SW 1271 (cell line): ENCODE measurements at regions not wholly inside any gene's neighbourhood (a gene's known extent, or its start where the extent isn't known, plus 50 kb on each side); places are given as distances from the start of the nearest gene placed in this dataset.
A peak's percentile ranks its signal among the peaks of the same experiment; 100 is the strongest.

ENCODE experiments used
- DNase-seq, 2 experiments: peaks; one replicate each; lab custom pipeline; 2025; lab: John Stamatoyannopoulos, UW

DNA sequence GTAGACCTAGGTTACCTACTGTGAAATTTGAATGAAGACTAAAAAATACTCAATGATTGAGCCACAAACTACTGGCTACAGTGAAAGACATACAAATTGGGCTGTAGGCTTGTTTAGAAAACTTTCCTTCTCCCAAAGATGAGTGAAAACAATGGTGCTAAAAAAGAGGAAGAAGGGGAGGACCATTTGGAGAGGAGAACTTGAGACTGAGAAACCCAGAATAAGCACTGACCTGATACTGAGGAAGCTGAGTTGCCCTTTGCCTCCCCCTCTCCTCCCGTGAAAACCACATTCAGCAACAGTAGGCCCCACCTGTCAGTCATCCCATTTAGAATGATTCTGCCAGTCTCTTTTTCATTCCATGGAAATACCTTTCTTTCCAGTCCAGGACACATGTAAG is 484.0 kb upstream of the TGFBR2 start:
- DNase-seq: no peak

GRCh38 chr3:30123224-30123623 is 483.2 kb upstream of the TGFBR2 start:
- DNase-seq: no peak

- DNase-seq: no peak
Measured at GRCh38 chr3:30123755-30124154, 482.6 kb upstream of the TGFBR2 start.

GRCh38 chr3:30124435-30125370 is 481.7 kb upstream of the TGFBR2 start:
- DNase-seq: no peak

GRCh38 chr3:30129765-30130164 is 476.6 kb upstream of the TGFBR2 start:
- no peak for DNase-seq

DNA sequence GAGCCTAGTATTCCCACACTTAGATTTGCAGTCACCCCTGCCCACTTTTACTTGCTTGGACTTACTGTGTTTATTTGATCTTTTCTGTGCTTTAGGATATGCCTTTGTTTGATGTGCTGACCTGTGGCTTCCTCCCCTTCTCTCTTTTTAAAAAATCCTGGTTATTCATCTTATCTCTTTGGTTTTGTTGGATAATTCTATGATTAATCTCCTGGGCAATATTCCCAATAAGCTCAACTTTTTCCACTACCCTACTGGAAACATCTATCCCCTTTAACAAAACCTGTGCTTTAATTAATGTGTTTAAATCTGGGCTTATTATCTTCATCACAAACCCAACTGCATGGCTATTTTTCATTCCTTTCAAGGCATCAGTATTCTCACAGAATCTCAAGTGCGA is 476.0 kb upstream of the TGFBR2 start:
- DNase-seq: no peak

DNA sequence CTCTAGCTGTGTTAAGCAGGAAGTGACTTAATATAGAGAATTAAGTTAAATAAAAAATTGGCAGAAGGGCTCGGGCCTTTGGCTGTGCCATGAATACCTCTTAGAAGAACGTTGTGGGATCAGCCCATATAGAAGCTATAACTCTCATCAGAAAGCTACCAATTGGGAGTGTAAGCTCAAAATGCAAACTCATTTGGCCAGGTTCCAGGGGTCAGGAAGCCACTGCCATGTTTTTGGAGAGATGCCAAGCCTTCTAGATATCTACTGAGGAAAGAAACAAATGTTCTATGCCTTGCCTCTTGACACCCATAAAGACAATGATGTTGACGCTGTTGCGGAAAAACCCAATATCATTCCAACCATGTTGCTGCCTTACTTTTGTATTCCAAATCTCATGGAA is 475.2 kb upstream of the TGFBR2 start:
- no peak for DNase-seq

- peak in 1 of 2 experiments; percentile 26 for DNase-seq
Measured at GRCh38 chr3:30135190-30135589, 471.2 kb upstream of the TGFBR2 start.

DNA sequence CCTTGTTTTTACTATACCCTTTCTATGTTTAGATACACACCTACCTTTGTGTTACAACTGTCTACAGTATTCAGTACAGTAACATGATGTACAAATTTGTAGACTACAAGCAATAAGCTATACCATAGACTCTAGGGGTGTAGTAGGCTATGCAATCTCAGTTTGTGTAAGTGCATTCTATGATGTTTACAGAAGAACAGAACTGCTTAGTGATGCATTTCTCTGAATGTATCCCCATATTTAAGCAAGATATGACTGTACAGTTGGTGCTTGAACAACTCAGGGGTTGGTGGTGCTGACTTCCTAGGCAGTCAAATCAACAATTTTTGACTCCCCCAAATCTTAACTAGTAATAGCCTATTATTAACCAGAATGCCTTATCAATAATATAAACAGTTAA is 467.1 kb upstream of the TGFBR2 start:
- no peak for DNase-seq

GRCh38 chr3:30140356-30141075 is 465.9 kb upstream of the TGFBR2 start:
- DNase-seq: no peak

DNA sequence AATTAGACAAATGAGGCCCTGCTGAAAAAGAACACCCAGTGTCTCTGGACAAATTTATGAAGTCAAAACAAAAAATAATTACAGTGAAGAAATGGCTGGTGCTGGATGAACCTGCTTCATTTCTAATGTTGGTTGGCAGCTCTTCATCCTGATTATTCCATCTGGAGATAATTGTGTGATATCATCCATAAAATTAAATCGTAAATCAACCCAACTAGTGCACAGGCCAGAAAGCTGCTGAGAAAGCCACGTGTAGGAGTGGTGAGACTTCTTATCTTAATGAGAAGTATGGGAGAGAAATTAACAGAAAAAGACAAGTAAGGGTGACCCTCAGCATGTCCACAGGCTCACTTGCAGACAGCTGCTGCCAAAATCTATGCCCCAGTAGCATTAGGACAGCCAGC is 465.2 kb upstream of the TGFBR2 start:
- DNase-seq: no peak

DNA sequence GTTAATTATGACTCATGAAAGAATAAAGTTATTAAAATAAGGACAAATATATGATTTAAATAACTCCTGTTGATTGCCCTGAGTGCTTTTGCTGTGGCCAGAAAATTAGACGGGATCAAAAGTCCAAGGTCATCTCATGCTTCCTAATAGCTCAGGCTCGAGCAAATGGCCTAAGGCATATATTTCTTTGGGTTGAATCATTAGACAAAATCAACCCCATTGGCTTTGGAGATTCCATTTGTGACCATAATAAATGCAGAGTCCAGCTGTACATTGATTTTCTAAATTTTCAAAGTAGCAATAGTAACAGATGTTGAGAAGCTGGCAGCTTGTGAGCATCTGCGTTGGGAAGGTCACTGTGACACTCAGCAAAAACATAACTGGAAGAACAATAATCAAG is 464.5 kb upstream of the TGFBR2 start:
- no peak for DNase-seq

DNA sequence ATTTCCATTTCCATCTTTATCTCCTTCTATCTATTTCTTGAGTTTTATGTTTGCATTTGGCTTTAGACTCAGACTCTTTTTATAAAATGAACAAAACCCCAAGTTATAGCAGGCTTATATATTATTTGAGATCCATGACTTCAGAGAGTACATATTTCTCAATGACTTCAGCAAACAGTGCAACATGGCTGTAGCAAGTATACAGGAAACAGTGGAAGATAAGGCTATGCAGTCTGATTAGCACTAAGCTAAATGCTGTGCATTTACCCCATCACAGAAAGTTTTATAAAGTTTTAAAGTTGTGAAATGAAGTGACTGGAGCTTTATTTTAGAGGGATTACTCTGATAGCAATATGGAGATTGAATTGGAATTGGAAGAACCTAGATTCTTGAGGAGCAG is 463.5 kb upstream of the TGFBR2 start:
- DNase-seq: no peak

DNA sequence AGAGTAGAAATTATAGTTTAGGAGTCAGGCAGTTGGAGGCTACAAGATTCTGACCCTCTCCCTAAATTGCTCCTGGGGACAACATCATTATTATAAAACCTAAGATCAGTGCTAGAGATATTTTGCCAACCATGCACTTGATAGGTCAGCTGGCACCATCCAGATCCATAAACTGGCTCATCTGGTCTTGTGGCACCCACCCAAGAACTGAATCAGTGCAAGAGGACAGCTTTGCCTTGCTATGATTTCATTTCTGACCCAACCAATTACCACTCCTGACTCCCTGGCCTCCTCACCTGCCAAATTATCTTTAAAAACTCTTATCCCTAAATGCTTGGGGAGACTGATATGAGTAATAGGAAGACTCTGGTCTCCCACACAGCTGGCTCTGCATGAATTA is 461.1 kb upstream of the TGFBR2 start:
- DNase-seq: no peak

- DNase-seq: no peak
Measured at GRCh38 chr3:30146978-30147377, 459.4 kb upstream of the TGFBR2 start.

GRCh38 chr3:30154853-30155252 is 451.5 kb upstream of the TGFBR2 start:
- DNase-seq: no peak

- no peak for DNase-seq
Measured at GRCh38 chr3:30155755-30156154, 450.6 kb upstream of the TGFBR2 start.

- no peak for DNase-seq
Measured at GRCh38 chr3:30156586-30157498, 449.6 kb upstream of the TGFBR2 start.

- no peak for DNase-seq
Measured at GRCh38 chr3:30161375-30161774, 445.0 kb upstream of the TGFBR2 start.

- DNase-seq: no peak
Measured at GRCh38 chr3:30162579-30162978, 443.8 kb upstream of the TGFBR2 start.

DNA sequence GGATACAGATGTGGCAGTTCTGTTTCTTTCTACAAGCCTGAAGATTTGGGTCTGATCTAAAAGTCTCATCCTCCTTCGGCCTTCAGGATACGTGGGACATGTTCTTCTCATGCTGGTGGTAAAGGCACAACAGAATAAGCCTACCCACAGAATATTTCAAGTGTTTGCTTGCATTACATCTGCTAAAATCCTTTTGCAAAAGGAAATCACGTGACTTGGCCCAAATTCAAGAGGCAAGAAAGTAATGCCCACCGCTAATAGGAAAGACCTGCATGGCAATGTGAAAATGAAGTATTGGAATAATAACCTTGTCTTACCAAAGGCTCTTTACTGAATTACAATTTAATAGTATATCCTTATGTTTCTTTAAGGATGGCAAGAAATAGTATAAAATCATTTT is 439.9 kb upstream of the TGFBR2 start:
- DNase-seq: no peak

- no peak for DNase-seq
Measured at GRCh38 chr3:30167541-30168011, 438.8 kb upstream of the TGFBR2 start.
